Fibroblast of skin of scalp (primary cell): ENCODE measurements at regions not wholly inside any gene's neighbourhood (a gene's known extent, or its start where the extent isn't known, plus 50 kb on each side); places are given as distances from the start of the nearest gene placed in this dataset.
"Not testable (repeated sequence)": the region's sequence is repeated elsewhere in the genome, so short reads cannot be mapped to it uniquely, and the experiment has no call there.

Source experiments
- DNase-seq: peaks from one replicate; pipeline ENCODE4 v3.0.0-alpha.2; 2013

GRCh38 chr4:54843946-54844345 is 186.2 kb downstream of the KIT start:
- no peak for DNase-seq

DNA sequence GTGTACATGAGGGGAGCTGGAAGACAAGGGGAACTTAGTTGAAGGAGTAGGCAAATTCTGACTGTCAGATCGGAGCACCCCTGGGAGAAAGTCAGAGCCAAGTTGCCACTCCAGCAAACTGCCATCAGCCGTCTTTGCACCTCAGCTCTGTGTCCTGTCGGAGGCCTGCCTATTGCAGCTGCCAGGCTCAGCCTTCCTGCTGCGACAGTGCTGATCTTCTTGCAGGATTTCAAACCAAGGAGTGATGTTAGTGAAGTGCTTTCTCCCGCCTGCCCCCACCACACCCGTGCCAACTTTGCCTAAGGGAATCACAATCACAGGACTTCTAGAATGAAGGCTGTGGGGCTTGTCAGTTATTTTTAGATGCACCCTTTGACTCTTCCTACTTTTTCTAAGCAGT is 185.3 kb downstream of the KIT start:
- no peak for DNase-seq

DNA sequence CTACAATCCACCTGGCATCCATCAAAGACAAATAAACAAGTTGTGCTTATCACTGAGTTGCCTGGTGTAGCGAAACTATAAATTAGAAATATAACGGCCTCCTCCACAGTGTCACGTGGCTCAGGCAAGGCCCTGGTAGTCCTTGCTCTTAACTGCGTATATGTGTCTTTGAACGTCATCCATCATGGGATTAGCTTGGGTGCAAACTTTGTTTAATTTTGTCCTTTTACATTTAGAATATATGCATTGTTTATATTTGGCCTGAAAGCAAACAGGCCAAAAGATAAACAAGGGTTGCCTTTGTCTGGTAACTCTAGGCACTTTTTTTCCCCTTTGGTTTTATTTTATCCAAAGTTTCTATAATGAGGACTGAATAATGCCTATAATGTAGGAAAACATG is 184.9 kb downstream of the KIT start:
- no peak for DNase-seq

DNA sequence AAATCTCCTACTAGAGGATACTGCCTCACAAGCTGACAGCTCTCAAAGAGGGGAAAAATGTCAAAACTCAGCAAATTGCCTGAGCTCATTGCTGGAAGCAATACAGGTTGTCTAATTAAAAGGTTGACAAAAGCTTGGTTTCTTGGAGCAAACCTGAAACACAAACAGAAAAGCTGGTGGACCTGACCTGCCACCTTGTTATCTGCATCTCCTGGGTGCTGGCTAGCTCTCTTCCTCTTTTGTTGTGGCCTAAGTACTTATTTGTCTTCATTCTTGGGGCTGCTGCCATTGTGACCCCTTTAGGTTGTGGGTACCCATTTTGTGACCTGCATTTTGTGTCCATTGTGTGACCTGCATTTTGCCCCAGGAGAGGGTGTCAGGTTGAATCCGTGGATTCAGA is 184.5 kb downstream of the KIT start:
- DNase-seq, result no peak

- peak; percentile 72 for DNase-seq
Observed at GRCh38 chr4:54840992-54841768, 183.4 kb downstream of the KIT start.

- DNase-seq, result no peak
Observed at GRCh38 chr4:54840430-54840829, 182.7 kb downstream of the KIT start.

DNA sequence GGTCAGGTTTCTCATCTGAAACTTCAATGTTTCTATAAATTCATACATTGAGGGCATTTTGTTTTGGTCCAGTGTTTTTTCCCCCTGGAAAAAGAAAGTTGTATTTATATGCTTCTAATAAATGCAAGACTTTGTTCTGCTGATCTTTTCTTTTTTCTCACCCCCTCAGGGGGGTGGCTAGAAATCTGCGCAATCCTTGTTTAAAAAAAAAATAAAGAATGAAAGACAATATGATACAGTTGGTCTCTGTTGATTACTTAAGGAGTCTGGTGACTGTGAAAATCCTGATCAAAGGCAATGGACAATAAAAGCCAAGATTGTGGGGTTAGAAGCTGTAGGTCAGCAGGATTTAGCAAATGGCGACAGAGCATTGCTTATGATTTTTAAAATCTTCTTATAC is 180.5 kb downstream of the KIT start:
- no peak for DNase-seq

GRCh38 chr4:54837576-54838140 is 179.9 kb downstream of the KIT start:
- peak; percentile 44 for DNase-seq

- DNase-seq, result not testable (repeated sequence)
Observed at GRCh38 chr4:54828361-54828760, 170.6 kb downstream of the KIT start.

- DNase-seq, result no peak
Observed at GRCh38 chr4:54823616-54824015, 165.9 kb downstream of the KIT start.

GRCh38 chr4:54819034-54819433 is 161.3 kb downstream of the KIT start:
- no peak for DNase-seq

GRCh38 chr4:54818481-54818880 is 160.7 kb downstream of the KIT start:
- DNase-seq, result no peak

DNA sequence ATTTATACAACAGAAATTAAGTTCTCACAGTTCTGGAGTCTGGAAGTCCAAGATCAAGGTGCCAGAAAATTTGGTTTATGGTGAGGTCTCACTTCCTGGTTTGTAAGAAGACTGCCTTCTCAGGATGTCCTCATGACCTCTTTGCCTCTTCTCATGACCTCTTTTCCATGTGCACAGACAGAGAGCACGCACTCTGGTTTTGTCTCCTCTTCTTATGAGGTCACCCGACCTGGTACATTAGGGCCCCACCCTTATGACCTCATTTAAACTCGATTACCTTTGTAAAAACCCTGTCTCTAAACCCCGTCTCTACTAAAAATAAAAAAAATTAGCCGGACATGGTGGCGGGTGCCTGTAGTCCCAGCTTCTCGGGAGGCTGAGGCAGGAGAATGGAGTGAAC is 155.9 kb downstream of the KIT start:
- DNase-seq, result no peak

DNA sequence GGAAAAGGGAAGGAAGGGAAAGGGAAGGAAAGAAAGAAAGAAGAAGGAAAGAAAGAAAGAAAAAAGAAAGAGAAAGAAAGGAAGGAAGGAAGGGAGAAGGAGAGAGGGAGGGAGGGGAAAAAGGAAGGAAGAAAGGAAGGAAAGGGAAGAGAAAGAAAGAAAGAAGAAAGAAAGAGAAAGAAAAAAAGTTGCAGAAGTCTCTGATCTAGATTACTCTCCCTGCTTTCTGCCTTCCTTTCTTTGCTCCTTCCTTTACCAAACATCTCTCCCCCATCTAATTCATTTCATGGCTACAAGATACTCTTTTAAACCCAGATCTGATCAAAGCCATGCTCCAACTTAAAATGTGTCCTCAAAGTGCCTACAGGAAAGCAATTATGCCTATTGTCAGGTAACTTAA is 148.6 kb downstream of the KIT start:
- DNase-seq, result no peak

- peak; percentile 24 for DNase-seq
Observed at GRCh38 chr4:54802336-54802735, 144.6 kb downstream of the KIT start.

- DNase-seq, result no peak
Observed at GRCh38 chr4:54800831-54801530, 143.2 kb downstream of the KIT start.

DNA sequence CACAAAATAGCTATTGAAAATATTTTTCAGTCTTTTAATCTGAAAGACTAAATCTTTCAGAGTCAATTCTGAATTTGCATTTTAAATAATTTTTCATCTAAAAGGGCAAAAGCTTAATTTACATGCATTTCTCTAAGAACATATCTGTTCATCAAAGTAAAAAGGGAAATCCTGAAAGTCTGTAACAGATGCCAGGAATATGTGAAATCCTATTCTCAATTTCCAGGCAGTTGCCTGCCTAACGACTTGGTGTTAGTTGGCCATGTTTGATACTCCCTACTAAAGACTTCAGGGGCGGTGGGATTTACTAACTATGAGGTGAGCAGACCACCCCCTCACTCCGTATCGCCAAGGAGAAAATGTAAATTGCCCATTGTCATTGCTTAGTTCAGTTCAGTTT is 136.8 kb downstream of the KIT start:
- DNase-seq, result no peak

DNA sequence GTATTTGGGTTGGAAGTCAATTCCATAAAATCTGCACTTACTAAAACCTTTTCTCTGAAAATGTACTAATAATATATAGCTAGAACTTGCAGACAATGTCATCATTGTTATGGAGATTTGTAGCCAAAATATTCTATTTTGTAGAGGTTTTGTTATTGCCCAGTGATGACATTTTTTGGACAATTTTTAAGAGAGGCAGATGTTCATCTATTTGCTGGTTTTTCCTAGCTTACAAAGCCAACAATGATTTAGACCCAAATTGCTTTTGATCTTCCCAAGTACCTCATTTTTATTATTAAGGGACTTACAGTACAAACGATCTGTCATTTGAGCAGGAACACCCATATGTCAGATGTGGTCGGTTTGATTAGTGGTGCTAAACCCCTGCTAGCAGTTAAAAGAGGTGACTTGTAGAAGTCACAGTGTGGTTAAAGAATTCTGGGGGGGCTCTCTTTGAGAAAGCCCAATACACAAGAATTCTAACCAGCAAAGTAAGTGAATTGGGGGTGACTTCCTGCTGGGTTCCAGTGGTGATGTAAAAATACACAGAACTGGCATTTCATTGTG is 136.2 kb downstream of the KIT start:
- no peak for DNase-seq
